GOT3 (cell line): ENCODE measurements at regions not wholly inside any gene's neighbourhood (a gene's known extent, or its start where the extent isn't known, plus 50 kb on each side); places are given as distances from the start of the nearest gene placed in this dataset.
"Not testable (repeated sequence)": the region's sequence is repeated elsewhere in the genome, so short reads cannot be mapped to it uniquely, and the experiment has no call there.

Experiments used
- DNase-seq: peaks from one replicate; lab custom pipeline; 2025; ENCODE audit warnings: mixed read lengths; lab: John Stamatoyannopoulos, UW

DNA sequence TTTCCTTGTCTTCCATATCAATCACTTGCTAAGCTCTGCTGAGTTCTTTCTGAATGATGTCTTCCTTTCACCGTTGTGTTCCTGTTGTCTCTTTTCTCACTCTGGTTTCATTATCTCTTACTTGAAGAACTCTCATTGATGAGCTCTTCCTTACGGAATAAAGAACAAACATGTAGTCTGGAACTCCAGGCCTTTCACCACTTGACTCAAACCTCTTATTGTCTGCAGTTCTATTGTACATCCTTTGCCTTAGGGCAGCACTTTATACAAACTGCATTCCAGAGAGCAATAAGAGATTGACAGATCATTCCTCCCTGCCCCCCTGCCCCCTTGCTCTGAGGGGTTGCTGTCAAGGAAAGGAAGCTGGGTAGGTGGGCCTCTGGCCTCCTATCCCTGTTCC lies 517.4 kb downstream of the TMEM135 start:
- DNase-seq: no peak

DNA sequence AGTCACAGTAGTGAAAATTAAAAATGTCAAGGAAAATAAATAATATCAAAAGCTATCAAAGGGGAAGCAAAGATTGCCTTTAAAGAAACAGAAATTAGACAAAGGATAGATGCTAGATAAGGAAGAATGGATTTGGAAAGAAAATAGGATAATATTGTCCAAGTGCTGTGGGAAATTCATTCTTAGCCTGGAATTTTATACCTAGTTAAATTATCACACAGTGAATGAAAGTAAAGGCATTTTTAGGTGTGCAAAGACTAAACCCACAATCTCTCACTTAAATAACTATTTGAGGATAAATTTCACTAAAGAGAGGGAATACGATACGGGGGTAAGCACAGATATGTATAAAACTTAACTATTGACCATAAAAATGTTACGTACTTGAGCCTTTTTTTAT lies 511.1 kb downstream of the TMEM135 start:
- DNase-seq: no peak

DNA sequence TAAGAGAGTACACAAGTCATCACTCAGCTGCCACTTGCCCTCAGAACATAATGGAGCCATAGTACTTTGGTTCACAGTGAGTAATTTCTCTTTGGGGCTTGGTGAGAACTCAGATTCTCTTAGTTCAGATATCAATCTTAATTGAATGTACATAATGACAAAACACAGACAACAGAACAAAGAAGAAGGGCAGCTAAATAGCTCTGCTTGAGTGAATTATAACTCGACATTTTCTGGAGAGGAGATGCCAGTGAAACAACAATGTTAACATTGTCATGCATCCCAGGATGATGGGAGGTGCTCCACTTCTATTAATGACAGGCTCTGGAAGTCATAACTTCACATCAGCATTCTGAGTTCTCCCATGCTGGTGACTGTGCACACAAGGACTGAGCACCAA lies 508.1 kb downstream of the TMEM135 start:
- DNase-seq: no peak

- DNase-seq: no peak
These were observed 501.9 kb downstream of the TMEM135 start for GRCh38 chr11:87539596-87539995.

DNA sequence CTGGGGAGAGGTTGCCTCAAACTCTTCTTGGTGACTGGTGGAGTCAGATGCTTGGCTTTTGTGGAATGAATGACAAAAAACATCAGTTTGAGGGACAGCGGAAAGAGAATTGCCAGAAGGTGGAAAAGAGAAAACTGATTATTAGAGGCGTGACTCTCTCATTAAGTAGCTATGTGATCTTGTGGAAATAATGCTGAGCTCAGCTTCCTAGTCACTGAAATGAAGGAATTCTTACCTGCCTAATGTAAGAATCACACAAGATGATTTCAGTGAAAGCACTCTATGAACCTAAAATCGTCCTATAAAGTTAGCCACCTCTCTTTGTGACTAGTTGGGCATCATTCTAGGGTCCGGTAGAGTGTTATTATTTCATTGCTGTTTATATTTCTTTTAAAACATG lies 498.8 kb downstream of the TMEM135 start:
- no peak for DNase-seq

DNA sequence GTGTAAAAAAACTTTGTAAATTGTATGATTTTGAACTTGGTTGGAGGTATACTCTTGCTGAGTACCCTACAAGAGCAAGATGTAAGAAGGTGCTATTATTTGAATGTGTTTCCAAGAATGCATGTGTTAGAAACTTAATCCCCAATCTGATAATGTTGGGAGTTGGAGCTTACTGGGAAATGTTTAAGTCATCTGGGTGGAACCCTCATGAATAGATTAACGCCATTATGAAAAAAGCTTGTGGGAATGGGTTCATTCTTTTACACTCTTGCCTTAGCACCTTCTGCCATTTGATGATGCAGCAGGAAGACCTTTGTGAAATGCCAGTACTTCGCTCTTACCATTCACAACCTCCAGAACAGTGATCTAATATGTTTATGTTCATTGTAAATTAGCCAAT lies 498.3 kb downstream of the TMEM135 start:
- no peak for DNase-seq

- DNase-seq: no peak
These were observed 497.8 kb downstream of the TMEM135 start for GRCh38 chr11:87535513-87535912.

DNA sequence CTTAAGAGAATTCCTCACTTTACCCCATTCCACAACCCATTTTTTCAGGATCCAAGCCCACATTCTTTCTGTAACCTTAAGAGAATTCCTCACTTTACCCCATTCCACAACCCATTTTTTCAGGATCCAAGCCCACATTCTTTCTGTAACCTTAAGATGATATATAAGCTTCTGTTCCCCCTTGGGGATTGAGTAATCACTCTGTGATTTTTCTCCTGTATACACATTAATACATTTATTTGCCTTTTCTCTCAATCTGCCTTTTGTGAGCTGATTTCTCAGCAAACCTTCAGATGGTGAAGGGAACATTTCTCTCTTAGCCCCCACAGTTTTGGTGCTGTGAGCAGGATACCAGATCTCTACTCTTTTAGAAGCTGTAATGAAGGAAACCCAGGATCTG lies 494.1 kb downstream of the TMEM135 start:
- not testable (repeated sequence) for DNase-seq

DNA sequence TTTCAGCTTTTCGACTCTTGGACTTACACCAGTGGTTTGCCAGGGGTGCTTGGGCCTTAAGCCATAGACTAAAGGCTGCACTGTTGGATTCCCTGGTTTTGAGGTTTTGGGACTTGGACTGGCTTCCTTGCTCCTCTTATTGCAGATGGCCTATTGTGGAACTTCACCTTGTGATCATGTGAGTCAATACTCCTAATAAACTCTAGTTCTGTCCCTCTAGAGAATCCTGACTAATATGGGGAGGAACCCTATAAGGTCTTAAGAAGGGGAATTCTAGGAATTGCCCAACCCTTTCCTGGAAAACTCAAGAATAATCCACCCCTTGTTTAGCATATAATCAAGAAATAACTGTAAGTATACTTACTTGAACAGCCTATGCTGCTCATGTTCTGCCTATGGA lies 491.8 kb downstream of the TMEM135 start:
- DNase-seq: no peak

DNA sequence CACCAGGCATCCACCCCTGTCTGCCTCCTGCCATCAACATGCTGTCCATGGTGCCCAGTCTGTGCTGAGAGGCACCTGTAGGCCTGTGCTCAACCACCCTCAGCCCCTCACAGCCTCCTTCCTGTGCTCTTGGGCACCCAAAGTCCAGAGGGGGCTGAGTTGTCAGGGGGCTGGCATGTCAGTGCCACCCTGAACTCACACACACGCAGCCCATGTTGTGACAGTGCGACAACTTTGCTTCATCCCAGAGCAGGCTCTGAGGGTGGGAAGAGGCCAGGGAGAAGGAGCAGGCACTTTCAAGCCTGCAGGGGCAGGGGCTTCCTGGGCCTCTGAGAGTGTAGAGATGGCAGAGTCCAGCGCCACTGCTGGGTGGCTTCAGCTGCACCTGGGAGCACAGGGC lies 491.0 kb downstream of the TMEM135 start:
- DNase-seq: no peak

DNA sequence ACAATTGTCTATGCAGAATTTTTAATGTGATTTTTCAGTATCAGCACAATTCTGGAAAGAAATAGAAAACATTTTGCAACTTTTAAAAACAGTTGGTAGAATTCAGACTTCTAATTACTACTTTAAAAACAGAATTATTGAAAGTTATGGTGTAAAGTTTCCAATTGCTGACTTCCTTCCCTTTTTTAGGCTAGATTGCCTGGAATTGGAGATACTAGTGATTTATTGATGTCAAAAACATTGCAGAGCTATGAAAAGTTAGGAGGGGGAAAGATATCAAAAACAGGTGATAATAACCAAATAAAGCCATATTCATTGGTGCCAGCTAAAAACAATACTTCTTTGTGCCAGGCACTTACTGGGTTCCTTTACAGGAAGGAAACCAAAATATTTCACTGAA lies 485.5 kb downstream of the TMEM135 start:
- DNase-seq: no peak

- DNase-seq: no peak
These were observed 480.5 kb downstream of the TMEM135 start for GRCh38 chr11:87518266-87518665.

DNA sequence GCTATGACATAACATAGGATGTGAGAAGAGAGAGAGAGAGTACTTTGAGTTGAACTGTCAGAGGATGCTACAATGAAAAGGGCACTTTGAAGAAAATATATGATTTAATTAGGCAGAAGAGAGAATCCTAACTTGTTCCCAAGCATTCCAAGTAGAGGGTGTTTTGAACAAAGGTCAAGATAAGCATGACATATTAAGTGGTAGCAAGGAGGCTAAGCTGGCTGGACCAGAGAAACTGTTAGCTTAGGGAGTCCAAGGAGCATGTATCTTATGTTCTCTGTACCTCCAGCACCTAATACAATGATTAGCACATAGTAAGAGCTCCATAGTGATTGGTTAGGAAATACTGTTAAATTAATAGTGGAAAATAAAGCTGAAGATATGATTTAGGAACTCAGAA lies 479.6 kb downstream of the TMEM135 start:
- no peak for DNase-seq

DNA sequence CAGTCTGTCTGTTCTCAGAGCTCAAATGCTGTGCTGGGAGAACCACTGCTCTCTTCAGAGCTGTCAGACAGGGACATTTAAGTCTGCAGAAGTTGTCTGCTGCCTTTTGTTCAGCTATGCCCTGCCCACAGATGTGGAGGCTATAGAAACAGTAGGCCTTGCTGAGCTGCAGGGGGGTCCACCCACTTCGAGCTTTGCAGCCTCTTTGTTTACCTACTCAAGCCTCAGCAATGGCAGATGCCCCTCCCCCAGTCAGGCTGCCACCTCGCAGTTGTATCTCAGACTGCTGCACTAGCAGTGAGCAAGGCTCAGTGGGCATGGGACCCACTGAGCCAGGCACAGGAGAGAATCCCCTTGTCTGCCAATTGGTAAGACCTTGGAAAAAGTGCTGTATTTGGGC lies 470.0 kb downstream of the TMEM135 start:
- not testable (repeated sequence) for DNase-seq

DNA sequence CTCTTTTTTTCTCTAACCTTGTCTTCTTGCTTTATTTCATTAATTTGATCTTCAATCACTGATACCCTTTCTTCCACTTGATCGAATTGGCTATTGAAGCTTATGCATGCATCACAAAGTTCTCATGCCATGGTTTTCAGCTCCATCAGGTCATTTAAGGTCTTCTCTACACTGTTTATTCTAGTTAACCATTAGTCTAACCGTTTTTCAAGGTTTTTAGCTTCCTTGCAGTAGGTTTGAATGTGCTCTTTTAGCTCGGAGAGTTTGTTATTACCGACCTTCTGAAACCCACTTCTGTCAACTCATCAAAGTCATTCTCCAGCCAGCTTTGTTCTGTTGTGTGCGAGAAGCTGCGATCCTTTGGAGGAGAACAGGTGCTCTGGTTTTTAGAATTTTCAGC lies 469.2 kb downstream of the TMEM135 start:
- not testable (repeated sequence) for DNase-seq

- no peak for DNase-seq
These were observed 463.7 kb downstream of the TMEM135 start for GRCh38 chr11:87501388-87501787.

GRCh38 chr11:87494936-87495335 lies 457.2 kb downstream of the TMEM135 start:
- DNase-seq: not testable (repeated sequence)

- not testable (repeated sequence) for DNase-seq
These were observed 456.3 kb downstream of the TMEM135 start for GRCh38 chr11:87494026-87494425.

DNA sequence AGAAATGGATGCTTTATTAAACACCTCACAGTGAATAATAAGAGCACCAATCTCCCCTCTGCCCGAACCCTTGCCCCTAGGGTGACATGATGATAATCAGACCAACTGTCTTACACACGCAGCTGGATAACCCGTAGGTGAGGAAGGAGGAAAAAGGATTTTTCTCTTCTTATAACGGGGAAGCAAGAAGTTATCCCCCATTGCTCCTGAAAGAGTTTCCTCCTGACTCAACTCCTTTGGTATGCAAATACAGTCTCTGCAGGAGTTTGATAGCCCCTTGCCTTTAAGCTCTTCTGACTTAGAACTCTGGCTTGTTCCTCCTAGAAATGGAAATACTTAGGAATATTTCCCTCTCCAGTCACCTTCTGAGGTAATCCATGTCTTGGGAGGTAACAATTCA lies 455.8 kb downstream of the TMEM135 start:
- DNase-seq: no peak

GRCh38 chr11:87491381-87491780 lies 453.6 kb downstream of the TMEM135 start:
- DNase-seq: no peak

GRCh38 chr11:87490671-87491070 lies 452.9 kb downstream of the TMEM135 start:
- no peak for DNase-seq

DNA sequence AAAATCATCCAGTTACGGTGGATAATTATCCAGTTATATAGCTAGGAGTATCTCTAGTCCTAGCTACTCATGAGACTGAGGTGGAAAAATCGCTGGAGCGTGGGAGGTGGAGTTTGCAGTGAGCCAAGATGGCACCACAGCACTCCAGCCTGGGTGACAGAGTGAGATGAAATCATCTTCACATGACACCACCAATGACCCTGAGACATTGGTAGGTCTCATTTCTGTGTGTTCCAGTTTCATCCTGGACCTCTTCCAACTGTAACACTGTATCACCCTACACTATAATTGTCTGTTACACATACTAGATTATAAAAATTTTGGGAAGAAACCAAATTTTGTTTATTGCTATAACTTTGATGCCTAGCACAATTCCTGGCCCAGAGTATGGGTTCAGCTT lies 446.8 kb downstream of the TMEM135 start:
- no peak for DNase-seq

- no peak for DNase-seq
These were observed 439.6 kb downstream of the TMEM135 start for GRCh38 chr11:87477321-87477720.

DNA sequence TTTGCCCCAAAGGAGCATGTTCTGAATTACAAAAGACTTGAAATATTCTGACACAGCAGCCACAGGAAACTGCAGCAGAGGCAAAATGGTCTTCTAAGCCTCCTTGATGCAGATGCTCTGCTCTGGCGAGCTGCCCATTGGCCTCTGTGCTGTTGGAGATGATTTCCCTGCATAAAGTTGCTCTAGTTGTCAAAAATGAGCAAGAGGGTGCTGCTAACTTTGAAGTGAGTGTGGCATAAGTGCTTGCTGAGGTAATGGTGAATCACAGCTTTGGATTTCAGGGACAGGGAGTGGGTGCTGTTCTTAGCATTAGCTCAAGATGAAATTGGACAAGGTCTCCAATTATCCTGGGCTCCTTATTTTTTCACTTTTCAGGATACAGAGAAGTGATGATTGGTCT lies 435.4 kb downstream of the TMEM135 start:
- DNase-seq: no peak

DNA sequence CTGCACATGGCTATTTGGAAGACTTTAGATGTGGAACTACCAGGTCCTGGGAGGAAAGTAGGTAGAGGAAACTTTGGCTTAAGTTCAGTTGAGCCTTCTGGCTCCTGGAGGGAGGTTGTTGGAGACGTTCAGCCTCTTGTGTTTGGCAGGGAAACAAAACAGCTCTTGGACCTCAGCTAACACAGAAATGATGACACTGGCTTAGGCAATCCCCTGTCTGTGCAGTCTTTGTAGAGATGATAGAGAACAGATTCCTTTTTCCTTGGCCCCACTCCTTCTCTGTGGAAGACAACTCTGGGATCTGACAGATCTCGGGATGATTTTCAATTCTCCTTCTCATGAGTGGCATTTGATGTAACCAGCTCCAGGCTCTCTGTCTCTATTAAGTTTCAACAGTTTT lies 428.5 kb downstream of the TMEM135 start:
- DNase-seq: no peak
